ENCODE measurements at regions not wholly inside any gene's neighbourhood (a gene's known extent, or its start where the extent isn't known, plus 50 kb on each side); places are given as distances from the start of the nearest gene placed in this dataset.
"Not testable (repeated sequence)": the region's sequence is repeated elsewhere in the genome, so short reads cannot be mapped to it uniquely, and the experiment has no call there.

GRCh38 chr21:21996891-21997290 is 998.7 kb downstream of the NCAM2 start:
- TF ChIP-seq, protein P1, sequence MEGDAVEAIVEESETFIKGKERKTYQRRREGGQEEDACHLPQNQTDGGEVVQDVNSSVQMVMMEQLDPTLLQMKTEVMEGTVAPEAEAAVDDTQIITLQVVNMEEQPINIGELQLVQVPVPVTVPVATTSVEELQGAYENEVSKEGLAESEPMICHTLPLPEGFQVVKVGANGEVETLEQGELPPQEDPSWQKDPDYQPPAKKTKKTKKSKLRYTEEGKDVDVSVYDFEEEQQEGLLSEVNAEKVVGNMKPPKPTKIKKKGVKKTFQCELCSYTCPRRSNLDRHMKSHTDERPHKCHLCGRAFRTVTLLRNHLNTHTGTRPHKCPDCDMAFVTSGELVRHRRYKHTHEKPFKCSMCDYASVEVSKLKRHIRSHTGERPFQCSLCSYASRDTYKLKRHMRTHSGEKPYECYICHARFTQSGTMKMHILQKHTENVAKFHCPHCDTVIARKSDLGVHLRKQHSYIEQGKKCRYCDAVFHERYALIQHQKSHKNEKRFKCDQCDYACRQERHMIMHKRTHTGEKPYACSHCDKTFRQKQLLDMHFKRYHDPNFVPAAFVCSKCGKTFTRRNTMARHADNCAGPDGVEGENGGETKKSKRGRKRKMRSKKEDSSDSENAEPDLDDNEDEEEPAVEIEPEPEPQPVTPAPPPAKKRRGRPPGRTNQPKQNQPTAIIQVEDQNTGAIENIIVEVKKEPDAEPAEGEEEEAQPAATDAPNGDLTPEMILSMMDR (IDR thresholded peaks at IDR 0.05; ENCODE audit: low read depth, low read length): no peak
- no peak overlapping the region for H3K27ac ChIP-seq (ENCODE audit: low read depth, low read length)
- H3K9me3 ChIP-seq (ENCODE audit: control insufficient read depth, insufficient read depth, low read length): peaks cover 18% of the 10 kb centered on the region
- no peaks in the 10 kb centered on the region for H3K27me3 ChIP-seq (ENCODE audit: control insufficient read depth, insufficient read depth, low read length)
- ChIA-PET CTCF (no interaction called here), POLR2A (no interaction called here)
- no peak for DNase-seq (ENCODE audit: low read depth, low spot score)
- H3K4me3 ChIP-seq (ENCODE audit: low read depth, low read length): no peak overlapping the region

- DNase-seq (ENCODE audit: low read depth, low spot score): no peak
- peaks cover 18% of the 10 kb centered on the region for H3K9me3 ChIP-seq (ENCODE audit: control insufficient read depth, insufficient read depth, low read length)
- H3K27me3 ChIP-seq (ENCODE audit: control insufficient read depth, insufficient read depth, low read length): no peaks in the 10 kb centered on the region
- TF ChIP-seq, protein P1 (IDR thresholded peaks at IDR 0.05; ENCODE audit: low read depth, low read length): no peak
- CTCF ChIA-PET: no interaction called here
- no peak overlapping the region for H3K27ac ChIP-seq (ENCODE audit: low read depth, low read length)
- no peak overlapping the region for H3K4me3 ChIP-seq (ENCODE audit: low read depth, low read length)
- POLR2A ChIA-PET: no interaction called here
Measured at GRCh38 chr21:21997390-21998333, 999.5 kb downstream of the NCAM2 start.

DNA sequence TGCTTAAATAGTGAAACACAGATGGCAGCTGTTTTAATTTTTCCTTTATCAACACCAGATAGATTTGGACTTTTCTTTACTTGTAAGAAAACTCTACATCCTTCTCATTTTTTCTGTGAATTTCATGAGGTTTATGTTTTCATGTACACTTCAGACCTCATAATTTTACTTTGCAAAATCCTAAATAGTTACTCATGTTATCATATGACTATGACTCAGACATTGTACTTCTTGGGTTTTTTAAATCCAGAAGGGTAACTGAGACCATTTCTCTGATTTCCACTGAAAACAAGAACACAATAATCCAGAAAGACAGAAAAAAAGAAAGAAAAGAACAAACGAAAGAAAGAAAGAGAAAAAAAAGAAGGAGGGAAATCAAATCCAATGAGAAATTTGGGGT is 1021.6 kb downstream of the NCAM2 start:
- TF ChIP-seq, protein P1 (IDR thresholded peaks at IDR 0.05; ENCODE audit: low read depth, low read length): no peak
- no peaks in the 10 kb centered on the region for H3K27me3 ChIP-seq (ENCODE audit: control insufficient read depth, insufficient read depth, low read length)
- H3K9me3 ChIP-seq (ENCODE audit: control insufficient read depth, insufficient read depth, low read length): no peaks in the 10 kb centered on the region; the same call in 1 of the 2 replicates
- DNase-seq (ENCODE audit: low read depth, low spot score): no peak
- no peak overlapping the region for H3K4me3 ChIP-seq (ENCODE audit: low read depth, low read length)
- ChIA-PET CTCF (no interaction called here), POLR2A (no interaction called here)
- H3K27ac ChIP-seq (ENCODE audit: low read depth, low read length): no peak overlapping the region

GRCh38 chr21:22020221-22020620 is 1022.0 kb downstream of the NCAM2 start:
- no peak overlapping the region for H3K27ac ChIP-seq (ENCODE audit: low read depth, low read length)
- TF ChIP-seq, protein P1 (IDR thresholded peaks at IDR 0.05; ENCODE audit: low read depth, low read length): no peak
- no peak for DNase-seq (ENCODE audit: low read depth, low spot score)
- ChIA-PET CTCF (no interaction called here), POLR2A (no interaction called here)
- no peaks in the 10 kb centered on the region for H3K27me3 ChIP-seq (ENCODE audit: control insufficient read depth, insufficient read depth, low read length)
- no peak overlapping the region for H3K4me3 ChIP-seq (ENCODE audit: low read depth, low read length)
- no peaks in the 10 kb centered on the region; the same call in 1 of the 2 replicates for H3K9me3 ChIP-seq (ENCODE audit: control insufficient read depth, insufficient read depth, low read length)

DNA sequence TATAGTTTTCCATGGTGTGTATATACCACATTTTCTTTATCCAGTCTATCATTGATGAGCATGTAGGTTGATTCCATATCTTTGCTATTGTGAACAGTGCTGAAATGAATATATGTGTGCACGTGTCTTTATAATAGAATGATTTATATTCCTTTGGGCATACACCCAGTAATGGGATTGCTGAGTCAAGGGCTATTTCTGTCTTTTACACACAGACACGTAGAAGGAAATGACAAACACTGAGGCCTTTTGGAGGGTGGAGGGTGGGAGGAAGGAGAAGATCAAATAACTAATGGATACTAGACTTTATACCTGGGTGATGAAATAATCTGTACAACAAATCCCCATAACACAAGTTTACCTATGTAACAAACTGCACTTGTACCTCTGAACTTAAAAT is 1025.7 kb downstream of the NCAM2 start:
- H3K27ac ChIP-seq (ENCODE audit: low read depth, low read length); H3K27me3 ChIP-seq (ENCODE audit: control insufficient read depth, insufficient read depth, low read length); H3K9me3 ChIP-seq (ENCODE audit: control insufficient read depth, insufficient read depth, low read length); POLR2A ChIA-PET; H3K4me3 ChIP-seq (ENCODE audit: low read depth, low read length); CTCF ChIA-PET; DNase-seq (ENCODE audit: low read depth, low spot score): not testable (repeated sequence)

Data from AG04450 (cell line).